ENCODE measurements at regions not wholly inside any gene's neighbourhood (a gene's known extent, or its start where the extent isn't known, plus 50 kb on each side); places are given as distances from the start of the nearest gene placed in this dataset.

GRCh38 chr13:65932013-65932412 lies 1298.1 kb downstream of the PCDH9 start:
- TF ChIP-seq CTCF (IDR thresholded peaks at IDR 0.05; ENCODE audit: low read length) = no peak
- TF ChIP-seq EZH2 (optimal IDR thresholded peaks at IDR 0.05; ENCODE audit: low read depth, low read length) = no peak
- TF ChIP-seq EZH2phosphoT487 (IDR thresholded peaks at IDR 0.05; ENCODE audit: low read length) = no peak

Measured in MM.1S (cell line).